GM19452 (cell line): ENCODE measurements at regions not wholly inside any gene's neighbourhood (a gene's known extent, or its start where the extent isn't known, plus 50 kb on each side); places are given as distances from the start of the nearest gene placed in this dataset.

Experiments
- ATAC-seq: cut with Tn5 transposase; IDR thresholded peaks from one replicate; pipeline ENCODE4 v1.9.1; 2021; ENCODE audit not compliant: unreplicated experiment

DNA sequence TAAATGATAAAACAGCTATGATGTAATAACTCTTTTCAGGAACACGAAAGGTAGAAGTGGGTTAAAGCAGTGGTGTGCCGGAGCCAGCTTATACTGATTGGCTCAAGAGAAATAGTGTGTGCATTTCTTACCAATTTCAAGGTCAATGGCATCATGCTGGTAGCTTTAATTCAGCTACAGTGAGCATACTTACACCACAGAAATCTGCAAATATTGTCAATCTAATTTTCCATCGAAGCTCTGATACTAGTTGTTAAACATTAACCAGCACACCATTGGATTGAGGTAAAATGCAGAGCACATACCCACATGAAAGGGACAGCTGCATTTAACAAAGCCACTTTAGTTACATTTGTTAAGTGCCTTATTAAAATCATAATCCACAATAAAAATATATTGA, 225.7 kb downstream of the KCNC2 start:
- ATAC-seq, result no peak

DNA sequence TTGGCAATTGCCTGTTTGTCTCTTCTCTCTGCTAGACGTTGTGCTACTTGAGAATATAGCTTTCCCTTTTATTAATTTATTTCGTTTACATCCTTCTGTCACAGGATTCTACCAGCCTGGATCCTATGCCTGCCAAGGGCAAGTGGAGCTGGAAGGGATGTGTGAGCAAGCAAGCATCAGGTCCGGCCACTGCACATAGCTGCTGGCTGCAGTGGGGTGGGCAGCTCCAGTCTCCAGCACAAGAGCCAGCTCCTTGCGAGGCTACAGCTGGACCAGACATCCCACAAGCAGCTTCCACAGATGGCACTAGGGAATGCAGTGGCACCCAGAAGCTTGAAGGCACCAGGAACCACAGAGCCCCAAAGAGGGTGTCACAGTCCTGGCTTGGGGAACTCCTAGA, 225.0 kb downstream of the KCNC2 start:
- no peak for ATAC-seq

- no peak for ATAC-seq
Measured at GRCh38 chr12:74985293-74985985, 224.2 kb downstream of the KCNC2 start.

GRCh38 chr12:74985986-74986319, 223.7 kb downstream of the KCNC2 start:
- no peak for ATAC-seq

DNA sequence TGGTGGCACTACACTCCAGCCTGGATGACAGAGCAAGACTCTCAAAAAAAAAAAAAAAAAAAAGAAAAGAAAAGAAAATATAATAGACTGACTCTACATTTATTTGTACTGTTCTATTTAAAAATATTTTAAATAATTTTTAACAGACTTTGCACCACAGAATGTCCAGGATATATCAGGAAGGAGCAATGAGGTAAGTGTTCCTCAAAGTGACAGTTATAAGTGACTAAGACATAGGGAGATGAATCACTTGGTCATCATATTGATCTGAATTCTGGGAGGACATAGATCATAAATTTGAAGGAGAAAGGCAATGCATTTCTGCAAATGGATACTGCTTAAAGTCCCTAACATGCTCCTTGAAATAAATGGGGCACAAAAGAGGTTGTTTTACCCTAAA, 221.5 kb downstream of the KCNC2 start:
- no peak for ATAC-seq
